NAMALWA (cell line): ENCODE measurements at regions not wholly inside any gene's neighbourhood (a gene's known extent, or its start where the extent isn't known, plus 50 kb on each side); places are given as distances from the start of the nearest gene placed in this dataset.

ENCODE experiments used
- DNase-seq: peaks from one replicate; pipeline ENCODE4 v3.0.0-alpha.2; 2015; ENCODE audit warnings: low spot score

GRCh38 chr1:58971629-58972140 lies 187.8 kb upstream of the JUN start:
- DNase-seq, result no peak

- DNase-seq, result no peak
Measured at GRCh38 chr1:58975888-58976287, 192.0 kb upstream of the JUN start.

- DNase-seq, result no peak
Measured at GRCh38 chr1:58976294-58976693, 192.4 kb upstream of the JUN start.

- no peak for DNase-seq
Measured at GRCh38 chr1:58977598-58977997, 193.8 kb upstream of the JUN start.

- DNase-seq, result no peak
Measured at GRCh38 chr1:58978096-58978495, 194.2 kb upstream of the JUN start.

GRCh38 chr1:58979086-58979485 lies 195.2 kb upstream of the JUN start:
- no peak for DNase-seq

- DNase-seq, result no peak
Measured at GRCh38 chr1:58979677-58980076, 195.8 kb upstream of the JUN start.

GRCh38 chr1:58981392-58981791 lies 197.5 kb upstream of the JUN start:
- no peak for DNase-seq

- no peak for DNase-seq
Measured at GRCh38 chr1:58982259-58982998, 198.6 kb upstream of the JUN start.

- DNase-seq, result no peak
Measured at GRCh38 chr1:58983162-58983561, 199.3 kb upstream of the JUN start.

- no peak for DNase-seq
Measured at GRCh38 chr1:58983633-58984245, 199.9 kb upstream of the JUN start.

GRCh38 chr1:58986996-58987767 lies 203.3 kb upstream of the JUN start:
- DNase-seq, result no peak

- no peak for DNase-seq
Measured at GRCh38 chr1:58988752-58989151, 204.9 kb upstream of the JUN start.

- DNase-seq, result no peak
Measured at GRCh38 chr1:58989845-58990244, 206.0 kb upstream of the JUN start.

- DNase-seq, result no peak
Measured at GRCh38 chr1:58991305-58991704, 207.5 kb upstream of the JUN start.

GRCh38 chr1:58992643-58993042 lies 208.8 kb upstream of the JUN start:
- no peak for DNase-seq

GRCh38 chr1:58993403-58993802 lies 209.6 kb upstream of the JUN start:
- DNase-seq, result no peak

- no peak for DNase-seq
Measured at GRCh38 chr1:58994664-58995063, 210.8 kb upstream of the JUN start.

- no peak for DNase-seq
Measured at GRCh38 chr1:58996341-58997059, 212.7 kb upstream of the JUN start.

- DNase-seq, result no peak
Measured at GRCh38 chr1:58997060-58997411, 213.2 kb upstream of the JUN start.

- no peak for DNase-seq
Measured at GRCh38 chr1:58997637-58998036, 213.8 kb upstream of the JUN start.

GRCh38 chr1:58999676-59000075 lies 215.8 kb upstream of the JUN start:
- DNase-seq, result no peak
